Tongue (tissue), 1 donor: ENCODE measurements at regions not wholly inside any gene's neighbourhood (a gene's known extent, or its start where the extent isn't known, plus 50 kb on each side); places are given as distances from the start of the nearest gene placed in this dataset.

Experiments
- DNase-seq: peaks from one replicate; pipeline ENCODE4 v3.0.0-alpha.2; 2015

GRCh38 chr9:129341171-129341986 is 163.3 kb upstream of the IER5L start:
- no peak for DNase-seq

- DNase-seq = no peak
These were observed 162.5 kb upstream of the IER5L start for GRCh38 chr9:129340427-129341170.

- DNase-seq = no peak
These were observed 161.6 kb upstream of the IER5L start for GRCh38 chr9:129339539-129340157.

GRCh38 chr9:129338724-129339430 is 160.8 kb upstream of the IER5L start:
- DNase-seq = peak; percentile 63

- no peak for DNase-seq
These were observed 159.5 kb upstream of the IER5L start for GRCh38 chr9:129337336-129338140.

- peak; percentile 81 for DNase-seq
These were observed 158.7 kb upstream of the IER5L start for GRCh38 chr9:129336601-129337331.

GRCh38 chr9:129336130-129336528 is 158.1 kb upstream of the IER5L start:
- no peak for DNase-seq

GRCh38 chr9:129335464-129336129 is 157.5 kb upstream of the IER5L start:
- no peak for DNase-seq

GRCh38 chr9:129334105-129334935 is 156.3 kb upstream of the IER5L start:
- DNase-seq = peak; percentile 94

- DNase-seq = no peak
These were observed 155.6 kb upstream of the IER5L start for GRCh38 chr9:129333617-129334104.

- no peak for DNase-seq
These were observed 154.5 kb upstream of the IER5L start for GRCh38 chr9:129332581-129332980.

- DNase-seq = peak; percentile 70
These were observed 153.9 kb upstream of the IER5L start for GRCh38 chr9:129331772-129332500.

GRCh38 chr9:129331493-129331765 is 153.4 kb upstream of the IER5L start:
- no peak for DNase-seq

GRCh38 chr9:129330711-129331492 is 152.8 kb upstream of the IER5L start:
- no peak for DNase-seq

- DNase-seq = no peak
These were observed 150.4 kb upstream of the IER5L start for GRCh38 chr9:129328355-129329042.

GRCh38 chr9:129327552-129328328 is 149.7 kb upstream of the IER5L start:
- DNase-seq = no peak
